SK-N-SH (cell line): ENCODE measurements at regions not wholly inside any gene's neighbourhood (a gene's known extent, or its start where the extent isn't known, plus 50 kb on each side); places are given as distances from the start of the nearest gene placed in this dataset.

Experiments used
- CTCF ChIA-PET: fragments of 300-600, 350-600 bp; formaldehyde crosslinking; extraction: SDS; loops from one replicate; lab custom pipeline; 2021; lab: Yijun Ruan, JAX
- POLR2A ChIA-PET: fragments of 350-600 bp; sonication (Branson Sonifier 250); formaldehyde crosslinking; extraction: SDS; loops from one replicate; lab custom pipeline; 2020; ENCODE audit warnings: antibody characterized with exemption, inconsistent platforms; lab: Yijun Ruan, JAX
- DNase-seq: peaks from one replicate; pipeline ENCODE4 v3.0.0; 2012
- H2AFZ ChIP-seq: fragments of 200-600 bp; sonication (generic); 2 replicates; pipeline ENCODE4 v1.8.1; 2016; ENCODE audit warnings: antibody characterized with exemption, mild to moderate bottlenecking, low read depth
- H3F3A ChIP-seq: fragments of 200-600 bp; sonication (generic); replicated peaks from 2 replicates; pipeline ENCODE3; 2016; ENCODE audit warnings: antibody characterized with exemption, mild to moderate bottlenecking; ENCODE audit not compliant: insufficient read depth
- H3K27ac ChIP-seq, 2 experiments: fragments of 200-500 bp in 1 of 2; fragments of 200-600 bp in 1 of 2; sonication (Bioruptor generic) in 1 of 2; sonication (generic), shearing (Covaris generic) in 1 of 2; 2 replicates each; pipeline versions ENCODE4 v1.5.1 to v1.6.1; 2014 to 2016; ENCODE audit warnings: low read depth in 2 of 2, inconsistent platforms in 1 of 2, low read length in 1 of 2, mild to moderate bottlenecking in 1 of 2, mixed read lengths in 1 of 2
- H3K27me3 ChIP-seq: fragments of 200-600 bp; sonication (generic), shearing (Covaris generic); 2 replicates; pipeline ENCODE4 v1.6.1; 2016; ENCODE audit warnings: mixed run types; ENCODE audit not compliant: insufficient read depth
- H3K36me3 ChIP-seq, 2 experiments: fragments of 200-500 bp in 1 of 2; fragments of 200-600 bp in 1 of 2; sonication (Bioruptor generic) in 1 of 2; sonication (generic) in 1 of 2; replicated peaks in 1 of 2; 2 replicates each; pipeline versions ENCODE3 to v1.5.1; 2014 to 2016; ENCODE audit warnings: low read length in 1 of 2, mild to moderate bottlenecking in 1 of 2; ENCODE audit not compliant: insufficient read depth in 2 of 2, control insufficient read depth in 1 of 2
- H3K4me1 ChIP-seq, 2 experiments: fragments of 200-500 bp in 1 of 2; fragments of 200-600 bp in 1 of 2; sonication (Bioruptor generic) in 1 of 2; sonication (generic), shearing (Covaris generic) in 1 of 2; 2 replicates each; pipeline versions ENCODE4 v1.5.1 to v1.6.1; 2014 to 2016; ENCODE audit warnings: low read depth in 1 of 2, low read length in 1 of 2, mixed run types in 1 of 2; ENCODE audit not compliant: insufficient read depth in 2 of 2, control insufficient read depth in 1 of 2
- H3K4me2 ChIP-seq: fragments of 200-600 bp; sonication (generic), shearing (Covaris generic); 2 replicates; pipeline ENCODE4 v1.6.1; 2017; ENCODE audit warnings: mixed run types
- H3K4me3 ChIP-seq, 2 experiments: fragments of 200-500 bp in 1 of 2; fragments of 200-600 bp in 1 of 2; sonication (Bioruptor generic) in 1 of 2; sonication (generic), shearing (Covaris generic) in 1 of 2; 2 replicates each; pipeline versions ENCODE4 v1.5.1 to v1.8.1; 2014 to 2016; ENCODE audit warnings: low read depth in 2 of 2, inconsistent platforms in 1 of 2, low read length in 1 of 2, mild to moderate bottlenecking in 1 of 2, mixed read lengths in 1 of 2, moderate library complexity in 1 of 2
- H3K79me2 ChIP-seq: fragments of 200-600 bp; sonication (generic); 2 replicates; pipeline ENCODE4 v1.8.1; 2017; ENCODE audit warnings: mild to moderate bottlenecking; ENCODE audit not compliant: insufficient read depth
- H3K9ac ChIP-seq: fragments of 200-600 bp; sonication (generic); 2 replicates; pipeline ENCODE4 v1.6.1; 2017; ENCODE audit warnings: mixed run types
- H3K9me2 ChIP-seq: fragments of 200-600 bp; sonication (generic); 2 replicates; pipeline ENCODE4 v1.6.1; 2017; ENCODE audit warnings: mixed run types
- H3K9me3 ChIP-seq: fragments of 200-600 bp; sonication (generic); 2 replicates; pipeline ENCODE4 v1.6.1; 2017; ENCODE audit warnings: mixed run types, mild to moderate bottlenecking, moderate library complexity
- H4K20me1 ChIP-seq: fragments of 200-600 bp; sonication (generic); 2 replicates; pipeline ENCODE4 v1.6.1; 2017; ENCODE audit warnings: mild to moderate bottlenecking, mixed run types; ENCODE audit not compliant: insufficient read depth
- CTCF ChIP-seq: fragments of 200-600 bp; sonication (generic); IDR thresholded peaks from 2 replicates; pipeline ENCODE4 v1.6.1; 2017; ENCODE audit warnings: antibody characterized with exemption, mild to moderate bottlenecking, moderate library complexity
- EZH2phosphoT487 ChIP-seq: fragments of 200-600 bp; sonication (generic); IDR thresholded peaks from 2 replicates; pipeline ENCODE4 v1.6.1; 2017; ENCODE audit warnings: low read depth, mixed run types, mild to moderate bottlenecking, antibody characterized with exemption, moderate library complexity, borderline replicate concordance
- GABPA ChIP-seq: IDR thresholded peaks from 2 replicates; pipeline ENCODE4 v1.4.0; 2012; ENCODE audit warnings: low read depth, mild to moderate bottlenecking
- IRF3 ChIP-seq: fragments of 150-350 bp; IDR thresholded peaks from 2 replicates; pipeline ENCODE4 v1.6.1; 2016; ENCODE audit warnings: mild to moderate bottlenecking, low read depth, low read length
- MEF2A ChIP-seq: IDR thresholded peaks from 2 replicates; pipeline ENCODE4 v1.4.0; 2012; ENCODE audit warnings: low read depth, borderline replicate concordance
- MXI1 ChIP-seq: IDR thresholded peaks from 2 replicates; pipeline ENCODE4 v1.6.1; 2012; ENCODE audit warnings: mild to moderate bottlenecking, low read depth, low read length, improper control_type of control experiment
- NFIC ChIP-seq: IDR thresholded peaks from 2 replicates; pipeline ENCODE4 v1.4.0; 2012; ENCODE audit warnings: borderline replicate concordance
- PBX3 ChIP-seq: IDR thresholded peaks from 2 replicates; pipeline ENCODE4; 2012
- TAF1 ChIP-seq: IDR thresholded peaks from 2 replicates; pipeline ENCODE4 v1.6.1; 2012; ENCODE audit warnings: low read depth, mild to moderate bottlenecking, low read length, moderate library complexity, borderline replicate concordance
- USF2 ChIP-seq: fragments of 150-350 bp; IDR thresholded peaks from 2 replicates; pipeline ENCODE4 v1.6.1; 2017; ENCODE audit warnings: antibody characterized with exemption, low read length, low read depth, borderline replicate concordance
- YY1 ChIP-seq: IDR thresholded peaks from 2 replicates; pipeline ENCODE4 v1.4.0; 2012; ENCODE audit warnings: low read depth, mild to moderate bottlenecking
- ZBTB33 ChIP-seq: IDR thresholded peaks from 2 replicates; pipeline ENCODE4 v1.4.0; 2012; ENCODE audit warnings: low read depth, borderline replicate concordance
- WGBS: methylation state at CpG from one replicate; pipeline ENCODE4 v1.1.6; 2017; ENCODE audit warnings: low lambda C conversion rate; 5-methylcytosine and 5-hydroxymethylcytosine counted together

- Histone ChIP-seq H4K20me1 (no peaks in the 10 kb centered on the region), H3K4me1 (no peaks in the 10 kb centered on the region), H3K9ac (no peak overlapping the region), H3K27me3 (no peaks in the 10 kb centered on the region), H3K9me3 (no peaks in the 10 kb centered on the region), H3K27ac (no peak overlapping the region), H2AFZ (no peak overlapping the region), H3F3A (no peaks in the 10 kb centered on the region), H3K4me2 (no peak overlapping the region), H3K79me2 (no peaks in the 10 kb centered on the region), H3K4me3 (no peak overlapping the region), H3K36me3 (no peaks in the 10 kb centered on the region), H3K9me2 (no peaks in the 10 kb centered on the region)
- DNase-seq = no peak
- TF ChIP-seq ZBTB33 = no peak
- TF ChIP-seq MEF2A = no peak
- TF ChIP-seq NFIC = no peak
- TF ChIP-seq IRF3 = no peak
- no peak for TF ChIP-seq PBX3
- no peak for TF ChIP-seq YY1
- TF ChIP-seq TAF1 = no peak
- no peak for TF ChIP-seq EZH2phosphoT487
- no peak for TF ChIP-seq MXI1
- no peak for TF ChIP-seq USF2
- no peak for TF ChIP-seq GABPA
- TF ChIP-seq CTCF = no peak
- CTCF ChIA-PET = no interaction called here
- POLR2A ChIA-PET = no interaction called here
- WGBS = 37% methylated on average over 3 of the region's 3 CpGs
Observed at GRCh38 chr7:110371709-110372108, 719.2 kb upstream of the LRRN3 start.
